Colonic mucosa (tissue), 4 donors: ENCODE measurements at regions not wholly inside any gene's neighbourhood (a gene's known extent, or its start where the extent isn't known, plus 50 kb on each side); places are given as distances from the start of the nearest gene placed in this dataset.
A peak's percentile ranks its signal among the peaks of the same experiment; 100 is the strongest.

ENCODE experiments used
- DNase-seq: peaks from one replicate; pipeline ENCODE4 v3.0.0-alpha.2; 2020
- H3K27ac ChIP-seq: fragments of 200-600 bp; one replicate; pipeline ENCODE4 v1.8.0; 2021
- H3K27me3 ChIP-seq: fragments of 200-600 bp; one replicate; pipeline ENCODE4 v1.8.0; 2021
- H3K36me3 ChIP-seq: fragments of 200-600 bp; one replicate; pipeline ENCODE4 v1.8.0; 2021
- H3K4me1 ChIP-seq: fragments of 200-600 bp; one replicate; pipeline ENCODE4 v1.8.0; 2021; ENCODE audit warnings: mild to moderate bottlenecking
- H3K4me3 ChIP-seq: fragments of 200-600 bp; one replicate; pipeline ENCODE4 v1.8.0; 2021
- H3K9ac ChIP-seq, 2 donors: one replicate each; pipeline ENCODE4 v1.7.0; 2013; ENCODE audit warnings: control low read depth in 2 of 2, low read depth in 2 of 2, low read length in 2 of 2
- H3K9me3 ChIP-seq: fragments of 200-600 bp; one replicate; pipeline ENCODE4 v1.8.0; 2021
- intact Hi-C: fragments of 100-400 bp; cut with DNase I; formaldehyde crosslinking; loops from one replicate; pipeline ENCODE4 v1.14.1; 2022
- TF ChIP-seq, protein P1 (sequence below): fragments of 200-600 bp; IDR thresholded peaks from one replicate; pipeline ENCODE4 v1.8.0; 2022; ENCODE audit warnings: antibody characterized with exemption, mild to moderate bottlenecking
- donor health status: healthy.
- donor health status: DM: no; HTN: no; CAD: no.
- donor health status: DM: no; HTN: no; CAD: no.

DNA sequence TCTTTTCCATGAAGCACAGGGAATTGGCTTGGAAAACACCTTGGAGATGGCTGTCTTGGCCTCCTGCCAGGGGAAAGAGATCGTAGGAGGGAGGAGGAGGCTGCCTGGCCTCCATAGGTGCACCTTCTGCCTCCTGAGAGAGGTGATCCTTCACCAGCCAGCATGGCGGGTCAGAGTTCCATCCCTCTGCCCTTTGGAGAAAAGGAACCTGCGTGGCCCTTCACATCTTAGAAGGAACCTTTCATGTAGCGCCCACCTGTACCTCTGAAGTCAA is 58.2 kb upstream of the DRD2 start:
- intact Hi-C loops = loop anchor here (2.0 to 10.0 kb wide), 2 partner anchors 201 to 225 kb away; no protein-coding TSS in a partner anchor
- Histone ChIP-seq H3K27me3 (no peaks in the 10 kb centered on the region), H3K36me3 (no peaks in the 10 kb centered on the region), H3K4me1 (no peaks in the 10 kb centered on the region), H3K27ac (no peak overlapping the region), H3K9ac (no peak overlapping the region), H3K9me3 (no peaks in the 10 kb centered on the region), H3K4me3 (no peak overlapping the region)
- no peak for DNase-seq
- TF ChIP-seq, protein P1, sequence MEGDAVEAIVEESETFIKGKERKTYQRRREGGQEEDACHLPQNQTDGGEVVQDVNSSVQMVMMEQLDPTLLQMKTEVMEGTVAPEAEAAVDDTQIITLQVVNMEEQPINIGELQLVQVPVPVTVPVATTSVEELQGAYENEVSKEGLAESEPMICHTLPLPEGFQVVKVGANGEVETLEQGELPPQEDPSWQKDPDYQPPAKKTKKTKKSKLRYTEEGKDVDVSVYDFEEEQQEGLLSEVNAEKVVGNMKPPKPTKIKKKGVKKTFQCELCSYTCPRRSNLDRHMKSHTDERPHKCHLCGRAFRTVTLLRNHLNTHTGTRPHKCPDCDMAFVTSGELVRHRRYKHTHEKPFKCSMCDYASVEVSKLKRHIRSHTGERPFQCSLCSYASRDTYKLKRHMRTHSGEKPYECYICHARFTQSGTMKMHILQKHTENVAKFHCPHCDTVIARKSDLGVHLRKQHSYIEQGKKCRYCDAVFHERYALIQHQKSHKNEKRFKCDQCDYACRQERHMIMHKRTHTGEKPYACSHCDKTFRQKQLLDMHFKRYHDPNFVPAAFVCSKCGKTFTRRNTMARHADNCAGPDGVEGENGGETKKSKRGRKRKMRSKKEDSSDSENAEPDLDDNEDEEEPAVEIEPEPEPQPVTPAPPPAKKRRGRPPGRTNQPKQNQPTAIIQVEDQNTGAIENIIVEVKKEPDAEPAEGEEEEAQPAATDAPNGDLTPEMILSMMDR = no peak

DNA sequence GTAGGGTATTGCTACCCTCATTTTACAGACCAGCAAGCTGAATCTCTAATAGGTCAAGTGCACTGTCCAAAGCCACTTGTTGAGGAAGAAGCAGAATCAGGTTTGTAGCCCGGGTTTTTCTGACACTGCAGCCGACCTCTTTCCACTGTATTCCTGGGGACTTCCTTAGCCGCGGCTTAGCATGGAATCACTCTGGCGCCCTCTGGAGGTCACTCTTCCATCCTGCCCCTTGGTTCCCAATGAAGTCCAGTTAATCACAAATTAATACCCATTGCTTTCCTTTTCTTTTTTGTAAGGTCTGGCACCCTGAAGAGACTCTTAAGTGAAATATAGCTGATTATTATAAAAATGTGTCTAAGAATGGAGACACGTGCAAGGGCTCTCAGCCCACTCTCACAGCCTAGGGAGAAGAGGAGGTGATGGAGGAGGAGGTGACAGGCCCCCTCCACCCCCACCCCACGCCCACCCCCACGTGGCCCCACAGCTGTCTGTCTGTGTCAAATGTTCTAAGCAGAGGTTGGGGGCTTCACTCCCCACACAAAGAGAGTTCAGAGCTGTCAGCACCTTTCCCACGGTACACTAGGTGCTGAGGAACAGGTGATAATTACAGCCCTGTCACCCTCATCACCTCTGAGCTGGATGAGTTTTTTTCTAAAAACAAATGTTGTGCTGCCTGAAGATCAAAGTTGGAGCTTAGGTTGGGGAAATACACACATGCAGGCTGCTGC is 57.7 kb upstream of the DRD2 start:
- Histone ChIP-seq H3K9me3 (no peaks in the 10 kb centered on the region), H3K4me1 (no peaks in the 10 kb centered on the region), H3K4me3 (no peak overlapping the region), H3K36me3 (no peaks in the 10 kb centered on the region), H3K9ac (no peak overlapping the region), H3K27me3 (no peaks in the 10 kb centered on the region), H3K27ac (no peak overlapping the region)
- TF ChIP-seq, protein P1 = peak; percentile 77
- intact Hi-C loops = loop anchor here (2.0 to 10.0 kb wide), 2 partner anchors 202 to 224 kb away; no protein-coding TSS in a partner anchor
- DNase-seq = peak; percentile 75

DNA sequence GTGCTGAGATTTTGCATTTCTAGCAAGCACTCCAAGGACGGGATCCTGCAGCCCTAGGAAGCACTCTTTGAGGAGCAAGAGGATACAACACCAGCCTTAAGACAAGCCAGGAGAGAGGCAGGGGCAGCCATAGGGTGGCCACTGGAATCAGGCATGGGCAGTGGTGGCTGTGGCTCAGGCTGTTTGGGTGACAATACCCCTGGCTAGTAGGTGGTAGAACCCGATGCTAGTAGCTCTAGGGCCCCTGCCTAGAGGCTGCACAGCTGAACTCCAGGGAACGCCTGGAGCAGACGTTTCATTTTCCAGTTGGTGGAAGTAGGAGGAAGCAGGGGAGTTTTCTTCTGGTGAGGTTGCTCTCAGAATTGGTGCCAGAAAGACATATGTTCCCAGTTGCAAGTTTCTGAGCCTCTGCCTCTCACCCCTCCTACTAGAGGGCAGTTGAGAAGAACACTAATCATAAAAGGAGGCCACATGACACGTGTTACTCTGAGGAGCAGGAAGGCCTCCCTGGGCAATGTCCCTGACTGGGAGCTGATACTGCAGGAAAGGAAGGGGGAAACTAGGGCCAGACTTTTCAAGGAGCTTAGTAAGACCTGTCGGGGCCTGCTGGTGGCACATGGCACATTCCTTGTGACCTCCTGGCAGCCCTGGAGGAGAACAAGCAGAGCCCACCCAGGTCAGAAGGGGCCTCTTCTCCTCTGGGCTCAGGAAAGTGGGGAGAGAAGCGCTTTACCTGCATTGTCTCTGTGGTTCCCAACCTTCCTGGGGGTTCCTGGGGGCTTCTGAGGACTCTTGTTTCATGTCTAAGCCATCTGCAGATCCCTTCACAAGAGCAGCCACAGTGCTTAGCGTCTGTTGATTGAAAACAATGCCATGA is 56.6 kb upstream of the DRD2 start:
- no peaks in the 10 kb centered on the region for H3K4me1 ChIP-seq
- TF ChIP-seq, protein P1 = no peak
- H3K27ac ChIP-seq = no peak overlapping the region
- intact Hi-C loops = loop anchor here (2.0 to 10.0 kb wide), 2 partner anchors 203 to 223 kb away; no protein-coding TSS in a partner anchor
- H3K4me3 ChIP-seq = no peak overlapping the region
- H3K27me3 ChIP-seq = no peaks in the 10 kb centered on the region
- H3K9ac ChIP-seq = no peak overlapping the region
- no peak for DNase-seq
- H3K9me3 ChIP-seq = no peaks in the 10 kb centered on the region
- no peaks in the 10 kb centered on the region for H3K36me3 ChIP-seq

DNA sequence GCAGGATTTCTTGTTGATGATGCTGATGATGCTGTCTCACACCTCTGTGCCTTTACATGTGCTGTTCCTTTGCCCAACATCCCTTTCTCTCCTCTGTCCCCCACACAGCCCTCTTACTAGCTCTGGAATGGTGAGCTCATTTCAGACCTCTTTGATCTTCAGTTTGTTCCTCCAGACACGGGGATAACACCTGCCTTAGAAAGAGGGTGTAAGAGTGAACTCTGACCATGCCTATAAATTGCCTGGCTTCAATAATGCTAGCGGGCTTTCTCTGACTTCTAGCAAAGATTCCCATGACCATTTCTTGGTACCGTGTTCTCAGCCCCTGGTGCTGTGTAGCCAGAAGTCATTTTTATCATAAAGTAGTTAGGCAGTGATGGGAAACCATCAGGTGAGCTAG is 55.9 kb upstream of the DRD2 start:
- Histone ChIP-seq H3K4me1 (no peaks in the 10 kb centered on the region), H3K27me3 (no peaks in the 10 kb centered on the region), H3K9ac (no peak overlapping the region), H3K4me3 (no peak overlapping the region), H3K27ac (no peak overlapping the region), H3K36me3 (no peaks in the 10 kb centered on the region), H3K9me3 (no peaks in the 10 kb centered on the region)
- DNase-seq = no peak
- intact Hi-C loops = loop anchor here (10.0 kb wide), 1 partner anchor 204 kb away; no protein-coding TSS in a partner anchor
- TF ChIP-seq, protein P1 = no peak

DNA sequence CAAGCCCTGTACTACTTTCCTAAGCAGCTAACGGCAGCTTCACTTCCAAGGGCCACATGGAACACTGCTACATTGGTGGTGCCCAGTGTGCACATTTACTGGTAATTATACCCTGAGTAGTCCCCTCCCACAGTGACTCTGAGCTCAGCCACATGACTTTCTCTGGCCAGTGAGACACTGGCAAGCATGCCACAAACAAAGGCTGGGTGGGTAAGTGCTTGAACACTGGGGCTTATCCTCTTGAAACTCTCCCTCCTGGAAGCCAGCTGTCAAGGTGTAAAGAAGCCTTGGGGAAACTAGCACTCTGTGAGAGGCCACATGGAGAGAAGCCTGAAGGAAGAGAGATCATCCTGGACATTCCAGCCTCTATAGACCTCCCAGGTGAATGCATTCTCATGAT is 54.4 kb upstream of the DRD2 start:
- no peak overlapping the region for H3K4me3 ChIP-seq
- no peaks in the 10 kb centered on the region for H3K27me3 ChIP-seq
- no peaks in the 10 kb centered on the region for H3K4me1 ChIP-seq
- no peak overlapping the region for H3K9ac ChIP-seq
- no peaks in the 10 kb centered on the region for H3K9me3 ChIP-seq
- H3K27ac ChIP-seq = no peak overlapping the region
- H3K36me3 ChIP-seq = no peaks in the 10 kb centered on the region
- intact Hi-C loops = loop anchor here (10.0 kb wide), 1 partner anchor 205 kb away; no protein-coding TSS in a partner anchor
- no peak for DNase-seq
- TF ChIP-seq, protein P1 = no peak
